ENCODE measurements at regions not wholly inside any gene's neighbourhood (a gene's known extent, or its start where the extent isn't known, plus 50 kb on each side); places are given as distances from the start of the nearest gene placed in this dataset.

- Histone ChIP-seq H3K9me3 (no peaks in the 10 kb centered on the region), H3K36me3 (ENCODE audit: low read depth) (no peaks in the 10 kb centered on the region), H3K4me1 (ENCODE audit: low read depth) (no peaks in the 10 kb centered on the region), H3K4me3 (no peak overlapping the region)
- no peak for TF ChIP-seq CTCF (IDR thresholded peaks at IDR 0.05)
- DNase-seq (no peak), ATAC-seq (no peak)
- intact Hi-C loops (cut with DNase I, micrococcal nuclease), result no loop called here
These were observed 479.7 kb downstream of the TBC1D32 start for GRCh38 chr6:120854583-120854982.

GRCh38 chr6:120853489-120853888 lies 480.8 kb downstream of the TBC1D32 start:
- ATAC-seq, result no peak
- no peaks in the 10 kb centered on the region for H3K36me3 ChIP-seq (ENCODE audit: low read depth)
- TF ChIP-seq CTCF (IDR thresholded peaks at IDR 0.05), result no peak
- DNase-seq, result no peak
- intact Hi-C loops (cut with DNase I, micrococcal nuclease), result no loop called here
- H3K4me3 ChIP-seq, result no peak overlapping the region
- H3K9me3 ChIP-seq, result no peaks in the 10 kb centered on the region
- H3K4me1 ChIP-seq (ENCODE audit: low read depth), result no peaks in the 10 kb centered on the region

GRCh38 chr6:120852293-120852849 lies 481.9 kb downstream of the TBC1D32 start:
- H3K36me3 ChIP-seq (ENCODE audit: low read depth), result no peaks in the 10 kb centered on the region
- no peaks in the 10 kb centered on the region for H3K4me1 ChIP-seq (ENCODE audit: low read depth)
- ATAC-seq (no peak), DNase-seq (no peak)
- intact Hi-C loops (cut with DNase I, micrococcal nuclease), result no loop called here
- no peak overlapping the region for H3K4me3 ChIP-seq
- H3K9me3 ChIP-seq, result no peaks in the 10 kb centered on the region
- TF ChIP-seq CTCF (IDR thresholded peaks at IDR 0.05), result no peak

DNA sequence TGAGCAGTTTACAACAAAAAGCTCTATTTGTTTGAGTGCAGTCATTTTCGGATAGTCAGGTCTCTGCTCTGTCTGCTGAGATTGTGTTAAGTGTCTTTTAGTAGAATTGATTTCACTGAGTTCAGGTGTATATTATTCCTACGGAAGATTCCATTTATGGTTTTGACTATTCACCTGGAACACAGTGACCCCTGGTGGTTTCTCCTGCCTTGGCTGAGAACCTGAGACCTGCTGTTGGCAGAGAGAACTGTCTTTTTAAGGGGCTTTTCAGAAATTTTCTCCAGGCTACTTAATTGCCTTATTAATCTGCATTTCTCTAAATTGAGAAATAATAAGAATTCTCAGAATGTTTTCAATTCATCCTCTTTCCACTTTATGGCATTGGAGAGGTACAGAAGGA lies 508.0 kb downstream of the TBC1D32 start:
- intact Hi-C loops (cut with DNase I, micrococcal nuclease), result no loop called here
- Histone ChIP-seq H3K4me1 (ENCODE audit: low read depth) (no peaks in the 10 kb centered on the region), H3K36me3 (ENCODE audit: low read depth) (no peaks in the 10 kb centered on the region), H3K9me3 (no peaks in the 10 kb centered on the region), H3K4me3 (no peak overlapping the region)
- no peak for ATAC-seq
- peak; percentile 32 for TF ChIP-seq CTCF (IDR thresholded peaks at IDR 0.05)
- DNase-seq, result peak in 2 of 3 donors; percentile 34 to 77

DNA sequence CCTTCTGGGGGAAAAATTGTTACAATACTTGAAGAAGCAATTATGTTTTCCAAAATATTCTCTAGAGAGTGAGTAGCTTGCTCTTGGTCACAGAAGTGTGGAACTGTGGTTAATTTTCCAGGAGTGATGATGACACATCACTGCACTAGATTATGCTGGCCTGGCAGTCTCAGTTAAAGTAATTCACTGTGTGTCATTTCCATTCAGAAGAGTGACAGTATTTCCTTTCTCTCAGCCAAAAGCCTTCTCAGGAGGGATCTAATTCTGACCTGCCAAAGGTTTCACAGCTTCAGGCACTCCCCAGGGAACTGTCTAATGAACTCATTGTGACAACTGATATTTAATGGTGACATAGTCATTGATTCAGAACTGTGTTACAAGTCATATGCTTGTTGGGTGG lies 517.5 kb downstream of the TBC1D32 start:
- ATAC-seq (no peak), DNase-seq (no peak)
- Histone ChIP-seq H3K4me1 (ENCODE audit: low read depth) (no peaks in the 10 kb centered on the region), H3K36me3 (ENCODE audit: low read depth) (no peaks in the 10 kb centered on the region), H3K9me3 (no peaks in the 10 kb centered on the region), H3K4me3 (no peak overlapping the region)
- no peak for TF ChIP-seq CTCF (IDR thresholded peaks at IDR 0.05)
- intact Hi-C loops (cut with DNase I, micrococcal nuclease), result no loop called here

- DNase-seq, result no peak
- Histone ChIP-seq H3K4me3 (no peak overlapping the region), H3K9me3 (no peaks in the 10 kb centered on the region), H3K4me1 (ENCODE audit: low read depth) (no peaks in the 10 kb centered on the region), H3K36me3 (ENCODE audit: low read depth) (no peaks in the 10 kb centered on the region)
- intact Hi-C loops (cut with DNase I, micrococcal nuclease), result no loop called here
- ATAC-seq, result no peak
- no peak for TF ChIP-seq CTCF (IDR thresholded peaks at IDR 0.05)
These were observed 529.0 kb downstream of the TBC1D32 start for GRCh38 chr6:120805276-120805675.
